H1 (cell line): ENCODE measurements at regions not wholly inside any gene's neighbourhood (a gene's known extent, or its start where the extent isn't known, plus 50 kb on each side); places are given as distances from the start of the nearest gene placed in this dataset.
A peak's percentile ranks its signal among the peaks of the same experiment; 100 is the strongest.

Experiments
- CBX8 ChIP-seq: fragments of 300-800, 300-1000 bp; sonication (generic); IDR thresholded peaks from 2 replicates; pipeline ENCODE4 v1.7.1; 2016; ENCODE audit warnings: low read depth, low read length, borderline replicate concordance
- GABPA ChIP-seq: IDR thresholded peaks from 2 replicates; pipeline ENCODE4 v1.6.1; 2011; ENCODE audit warnings: mild to moderate bottlenecking, low read length, moderate library complexity, borderline replicate concordance; ENCODE audit not compliant: insufficient read depth
- POLR2A ChIP-seq, 2 experiments: IDR thresholded peaks; 1 replicate in 1 of 2; 2 replicates in 1 of 2; pipeline ENCODE4 v1.6.1; 2011; ENCODE audit warnings: low read depth in 2 of 2, low read length in 2 of 2, mild to moderate bottlenecking in 2 of 2; ENCODE audit errors: control extremely low read depth in 1 of 2
- RNF2 ChIP-seq: fragments of 200-900, 300-1000 bp; sonication (generic); IDR thresholded peaks from 2 replicates; pipeline ENCODE4 v1.7.1; 2016; ENCODE audit warnings: borderline replicate concordance, low read depth, mild to moderate bottlenecking, antibody characterized with exemption, low read length; ENCODE audit not compliant: poor library complexity, severe bottlenecking; ENCODE audit errors: missing control alignments
- TAF1 ChIP-seq: IDR thresholded peaks from 2 replicates; pipeline ENCODE4 v1.6.1; 2011; ENCODE audit warnings: mild to moderate bottlenecking, low read depth, low read length
- TCF12 ChIP-seq: IDR thresholded peaks from 2 replicates; pipeline ENCODE4 v1.6.1; 2011; ENCODE audit warnings: low read depth, mild to moderate bottlenecking, low read length
- TF ChIP-seq, protein P1 (sequence below): IDR thresholded peaks from 2 replicates; pipeline ENCODE4 v1.6.1; 2012; ENCODE audit warnings: low read length, inconsistent platforms
- TF ChIP-seq, protein P2 (sequence below), 3 experiments: IDR thresholded peaks; 1 replicate in 2 of 3; 2 replicates in 1 of 3; pipeline versions ENCODE4 v1.5.1 to v1.6.1; 2011; ENCODE audit warnings: low read length in 3 of 3, mild to moderate bottlenecking in 3 of 3, inconsistent platforms in 2 of 3, low read depth in 1 of 3, moderate library complexity in 1 of 3; ENCODE audit not compliant: insufficient read depth in 1 of 3; ENCODE audit errors: control extremely low read depth in 1 of 3

DNA sequence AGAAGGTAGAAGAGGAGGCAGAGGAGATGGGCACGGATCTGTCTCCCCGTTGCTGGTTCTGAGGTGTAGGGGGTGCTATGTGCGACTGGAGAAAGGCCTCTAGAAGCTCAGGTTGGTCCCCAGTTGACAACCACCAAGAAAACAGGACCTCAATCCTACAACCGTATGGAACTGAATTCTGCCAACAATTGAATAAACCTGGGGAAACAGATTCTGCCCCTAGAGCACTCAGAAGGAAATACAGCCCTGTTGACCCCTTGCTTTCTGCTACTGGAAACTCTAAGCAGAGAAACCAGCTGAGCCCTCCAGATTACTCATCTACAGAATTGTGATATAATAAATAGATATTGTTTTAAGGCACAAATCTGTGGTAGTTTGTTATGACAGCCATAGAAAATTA is 313.0 kb upstream of the GOT2 start:
- TF ChIP-seq, protein P1, sequence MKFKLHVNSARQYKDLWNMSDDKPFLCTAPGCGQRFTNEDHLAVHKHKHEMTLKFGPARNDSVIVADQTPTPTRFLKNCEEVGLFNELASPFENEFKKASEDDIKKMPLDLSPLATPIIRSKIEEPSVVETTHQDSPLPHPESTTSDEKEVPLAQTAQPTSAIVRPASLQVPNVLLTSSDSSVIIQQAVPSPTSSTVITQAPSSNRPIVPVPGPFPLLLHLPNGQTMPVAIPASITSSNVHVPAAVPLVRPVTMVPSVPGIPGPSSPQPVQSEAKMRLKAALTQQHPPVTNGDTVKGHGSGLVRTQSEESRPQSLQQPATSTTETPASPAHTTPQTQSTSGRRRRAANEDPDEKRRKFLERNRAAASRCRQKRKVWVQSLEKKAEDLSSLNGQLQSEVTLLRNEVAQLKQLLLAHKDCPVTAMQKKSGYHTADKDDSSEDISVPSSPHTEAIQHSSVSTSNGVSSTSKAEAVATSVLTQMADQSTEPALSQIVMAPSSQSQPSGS = no peak
- TF ChIP-seq, protein P2, sequence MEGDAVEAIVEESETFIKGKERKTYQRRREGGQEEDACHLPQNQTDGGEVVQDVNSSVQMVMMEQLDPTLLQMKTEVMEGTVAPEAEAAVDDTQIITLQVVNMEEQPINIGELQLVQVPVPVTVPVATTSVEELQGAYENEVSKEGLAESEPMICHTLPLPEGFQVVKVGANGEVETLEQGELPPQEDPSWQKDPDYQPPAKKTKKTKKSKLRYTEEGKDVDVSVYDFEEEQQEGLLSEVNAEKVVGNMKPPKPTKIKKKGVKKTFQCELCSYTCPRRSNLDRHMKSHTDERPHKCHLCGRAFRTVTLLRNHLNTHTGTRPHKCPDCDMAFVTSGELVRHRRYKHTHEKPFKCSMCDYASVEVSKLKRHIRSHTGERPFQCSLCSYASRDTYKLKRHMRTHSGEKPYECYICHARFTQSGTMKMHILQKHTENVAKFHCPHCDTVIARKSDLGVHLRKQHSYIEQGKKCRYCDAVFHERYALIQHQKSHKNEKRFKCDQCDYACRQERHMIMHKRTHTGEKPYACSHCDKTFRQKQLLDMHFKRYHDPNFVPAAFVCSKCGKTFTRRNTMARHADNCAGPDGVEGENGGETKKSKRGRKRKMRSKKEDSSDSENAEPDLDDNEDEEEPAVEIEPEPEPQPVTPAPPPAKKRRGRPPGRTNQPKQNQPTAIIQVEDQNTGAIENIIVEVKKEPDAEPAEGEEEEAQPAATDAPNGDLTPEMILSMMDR (IDR thresholded peaks at IDR 0.05; ENCODE audit: control extremely low read depth in 1 of 3, insufficient read depth in 1 of 3, low read depth in 1 of 3, low read length in 3 of 3) = peak in 2 of 3 experiments; percentile 45 to 57; a peak in 3 of 4 replicates
- no peak for TF ChIP-seq RNF2
- no peak for TF ChIP-seq TAF1
- no peak for TF ChIP-seq CBX8
- no peak for TF ChIP-seq POLR2A (IDR thresholded peaks at IDR 0.05; ENCODE audit: control extremely low read depth in 1 of 2, low read depth in 2 of 2, low read length in 2 of 2)
- no peak for TF ChIP-seq GABPA
- no peak for TF ChIP-seq TCF12
